Neural cell (in vitro differentiated cells): ENCODE measurements at regions not wholly inside any gene's neighbourhood (a gene's known extent, or its start where the extent isn't known, plus 50 kb on each side); places are given as distances from the start of the nearest gene placed in this dataset.

Source experiments
- H2AFZ ChIP-seq: fragments of 200-600, 300-800 bp; sonication (generic), shearing (Covaris generic); 2 replicates; pipeline ENCODE4 v1.6.0; 2014; ENCODE audit warnings: low read depth, mild to moderate bottlenecking, antibody characterized with exemption, low read length, moderate library complexity
- H3F3A ChIP-seq: fragments of 200-600 bp; shearing (Covaris generic); 2 replicates; pipeline ENCODE4 v1.6.1; 2016; ENCODE audit warnings: mild to moderate bottlenecking, moderate library complexity, mixed read lengths, antibody characterized with exemption, low read length; ENCODE audit not compliant: insufficient read depth, poor library complexity, severe bottlenecking
- H3K27ac ChIP-seq: fragments of 200-600, 300-800 bp; sonication (generic), shearing (Covaris generic); 2 replicates; pipeline ENCODE4 v1.5.1; 2014; ENCODE audit warnings: mild to moderate bottlenecking, low read length, moderate library complexity
- H3K27me3 ChIP-seq: fragments of 300-800, 200-600 bp; sonication (generic), shearing (Covaris generic); 2 replicates; pipeline ENCODE4 v1.6.0; 2014; ENCODE audit warnings: mild to moderate bottlenecking, low read depth, low read length, moderate library complexity; ENCODE audit not compliant: insufficient read depth
- H3K36me3 ChIP-seq: fragments of 300-800, 200-600 bp; sonication (generic), shearing (Covaris generic); 2 replicates; pipeline ENCODE4 v1.5.1; 2014; ENCODE audit warnings: mild to moderate bottlenecking, antibody characterized with exemption, low read length, moderate library complexity; ENCODE audit not compliant: insufficient read depth
- H3K4me2 ChIP-seq: fragments of 300-800, 200-600 bp; sonication (generic), shearing (Covaris generic); 2 replicates; pipeline ENCODE4 v1.6.0; 2014; ENCODE audit warnings: mild to moderate bottlenecking, low read length
- H3K4me3 ChIP-seq: fragments of 300-800, 200-600 bp; sonication (generic), shearing (Covaris generic); 2 replicates; pipeline ENCODE4 v1.5.1; 2014; ENCODE audit warnings: mild to moderate bottlenecking, low read length, moderate library complexity
- H3K79me2 ChIP-seq: fragments of 200-600 bp; shearing (Covaris generic); replicated peaks from 2 replicates; pipeline ENCODE4 v1.6.0; 2014; ENCODE audit warnings: mild to moderate bottlenecking, low read length, moderate library complexity; ENCODE audit not compliant: insufficient read depth
- H3K9ac ChIP-seq: fragments of 300-800, 200-600 bp; sonication (generic), shearing (Covaris generic); 2 replicates; pipeline ENCODE4 v1.6.1; 2016; ENCODE audit warnings: mild to moderate bottlenecking, low read length, mixed read lengths
- H3K9me2 ChIP-seq: fragments of 200-600 bp; shearing (Covaris generic); 2 replicates; pipeline ENCODE4 v1.6.1; 2016; ENCODE audit warnings: mild to moderate bottlenecking, low read length, mixed read lengths; ENCODE audit not compliant: insufficient read depth
- H3K9me3 ChIP-seq: fragments of 200-600, 300-800 bp; sonication (generic), shearing (Covaris generic); 2 replicates; pipeline ENCODE4 v1.6.1; 2016; ENCODE audit warnings: mild to moderate bottlenecking, mixed run types, low read length, moderate library complexity, mixed read lengths
- H4K20me1 ChIP-seq: fragments of 200-600 bp; shearing (Covaris generic); 2 replicates; pipeline ENCODE4 v1.6.1; 2016; ENCODE audit warnings: mild to moderate bottlenecking, mixed run types; ENCODE audit not compliant: insufficient read depth
- EP300 ChIP-seq: fragments of 450-650 bp; conservative IDR thresholded peaks from 2 replicates; pipeline ENCODE4 v1.6.1; 2014; ENCODE audit warnings: antibody characterized with exemption, mild to moderate bottlenecking, moderate library complexity; ENCODE audit not compliant: poor library complexity, severe bottlenecking
- EZH2 ChIP-seq: fragments of 200-600, 300-800 bp; shearing (Covaris generic), sonication (generic); IDR thresholded peaks from 2 replicates; pipeline ENCODE4 v1.6.1; 2014; ENCODE audit warnings: antibody characterized with exemption, low read length, borderline replicate concordance, mild to moderate bottlenecking; ENCODE audit not compliant: insufficient read depth, poor library complexity, severe bottlenecking
- MXI1 ChIP-seq: fragments of 450-650 bp; conservative IDR thresholded peaks from 2 replicates; pipeline ENCODE4 v1.6.1; 2014; ENCODE audit warnings: antibody characterized with exemption, mild to moderate bottlenecking; ENCODE audit not compliant: poor library complexity, severe bottlenecking
- POLR2AphosphoS5 ChIP-seq: IDR thresholded peaks from 2 replicates; pipeline ENCODE4 v1.6.1; 2012
- RAD21 ChIP-seq: fragments of 450-650 bp; conservative IDR thresholded peaks from 2 replicates; pipeline ENCODE4 v1.6.1; 2014; ENCODE audit warnings: antibody characterized with exemption, mild to moderate bottlenecking, moderate library complexity
- SMC3 ChIP-seq: fragments of 450-650 bp; conservative IDR thresholded peaks from 2 replicates; pipeline ENCODE4 v1.6.1; 2014; ENCODE audit warnings: antibody characterized with exemption, mild to moderate bottlenecking, moderate library complexity; ENCODE audit not compliant: poor library complexity
- TAF1 ChIP-seq: IDR thresholded peaks from 2 replicates; pipeline ENCODE4 v1.6.1; 2012; ENCODE audit warnings: low read depth
- TF ChIP-seq, protein P1 (sequence below): IDR thresholded peaks from 2 replicates; pipeline ENCODE4 v1.6.1; 2012; ENCODE audit warnings: borderline replicate concordance
- TF ChIP-seq, protein P2 (sequence below): fragments of 450-650 bp; IDR thresholded peaks from 2 replicates; pipeline ENCODE4 v1.5.1; 2014; ENCODE audit warnings: antibody characterized with exemption, mild to moderate bottlenecking, moderate library complexity; ENCODE audit not compliant: poor library complexity, severe bottlenecking

DNA sequence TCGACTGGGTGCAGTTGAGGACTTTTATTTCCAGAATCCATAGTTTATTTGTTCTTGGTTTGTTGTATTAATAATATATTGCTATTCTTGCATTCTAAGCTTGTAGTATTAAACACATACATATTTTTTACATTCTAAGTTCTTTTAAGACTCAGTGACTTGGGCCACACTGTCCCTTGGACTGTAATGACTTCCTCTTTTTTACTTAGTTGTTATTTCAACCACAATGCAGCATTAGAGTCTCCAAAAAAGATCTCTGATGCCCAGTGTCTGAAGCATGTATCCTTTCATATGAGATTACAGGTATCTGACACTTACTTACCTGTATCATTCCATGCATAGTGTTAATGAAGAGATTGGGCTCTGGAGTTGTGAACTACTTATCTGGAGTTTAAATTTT lies 864.9 kb upstream of the PCDH20 start:
- Histone ChIP-seq H2AFZ (no peak overlapping the region), H4K20me1 (no peaks in the 10 kb centered on the region), H3K27me3 (no peaks in the 10 kb centered on the region), H3K4me2 (no peak overlapping the region), H3K4me3 (no peak overlapping the region), H3K36me3 (no peaks in the 10 kb centered on the region), H3K9me3 (no peaks in the 10 kb centered on the region), H3K9ac (no peak overlapping the region), H3K9me2 (no peaks in the 10 kb centered on the region), H3K79me2 (no peaks in the 10 kb centered on the region), H3F3A (no peaks in the 10 kb centered on the region), H3K27ac (no peak overlapping the region)
- no peak for TF ChIP-seq EZH2

DNA sequence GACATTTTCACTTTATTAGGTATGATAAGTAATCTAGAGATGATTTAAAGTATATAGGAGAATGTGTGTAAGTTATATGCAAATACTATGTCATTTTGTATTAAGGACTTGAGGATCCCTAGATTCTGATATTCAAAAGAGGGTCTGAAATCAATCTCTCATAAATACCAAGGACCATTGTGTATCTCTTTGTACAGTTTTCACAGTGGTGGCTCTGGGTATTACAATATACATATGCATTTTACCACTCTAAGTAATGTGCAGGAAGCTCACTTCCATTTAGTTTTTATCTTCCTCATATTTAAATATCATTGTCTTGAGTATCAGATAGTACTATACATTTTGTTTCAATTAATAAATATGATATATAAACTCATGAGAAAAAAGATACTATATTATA lies 862.6 kb upstream of the PCDH20 start:
- Histone ChIP-seq H4K20me1 (no peaks in the 10 kb centered on the region), H3K36me3 (no peaks in the 10 kb centered on the region), H3K79me2 (no peaks in the 10 kb centered on the region), H3K4me2 (no peak overlapping the region), H3K27ac (no peak overlapping the region), H3K27me3 (no peaks in the 10 kb centered on the region), H3K9me2 (no peaks in the 10 kb centered on the region), H3K9ac (no peak overlapping the region), H2AFZ (no peak overlapping the region), H3K9me3 (no peaks in the 10 kb centered on the region), H3K4me3 (no peak overlapping the region), H3F3A (no peaks in the 10 kb centered on the region)
- no peak for TF ChIP-seq SMC3
- no peak for TF ChIP-seq POLR2AphosphoS5
- TF ChIP-seq, protein P1, sequence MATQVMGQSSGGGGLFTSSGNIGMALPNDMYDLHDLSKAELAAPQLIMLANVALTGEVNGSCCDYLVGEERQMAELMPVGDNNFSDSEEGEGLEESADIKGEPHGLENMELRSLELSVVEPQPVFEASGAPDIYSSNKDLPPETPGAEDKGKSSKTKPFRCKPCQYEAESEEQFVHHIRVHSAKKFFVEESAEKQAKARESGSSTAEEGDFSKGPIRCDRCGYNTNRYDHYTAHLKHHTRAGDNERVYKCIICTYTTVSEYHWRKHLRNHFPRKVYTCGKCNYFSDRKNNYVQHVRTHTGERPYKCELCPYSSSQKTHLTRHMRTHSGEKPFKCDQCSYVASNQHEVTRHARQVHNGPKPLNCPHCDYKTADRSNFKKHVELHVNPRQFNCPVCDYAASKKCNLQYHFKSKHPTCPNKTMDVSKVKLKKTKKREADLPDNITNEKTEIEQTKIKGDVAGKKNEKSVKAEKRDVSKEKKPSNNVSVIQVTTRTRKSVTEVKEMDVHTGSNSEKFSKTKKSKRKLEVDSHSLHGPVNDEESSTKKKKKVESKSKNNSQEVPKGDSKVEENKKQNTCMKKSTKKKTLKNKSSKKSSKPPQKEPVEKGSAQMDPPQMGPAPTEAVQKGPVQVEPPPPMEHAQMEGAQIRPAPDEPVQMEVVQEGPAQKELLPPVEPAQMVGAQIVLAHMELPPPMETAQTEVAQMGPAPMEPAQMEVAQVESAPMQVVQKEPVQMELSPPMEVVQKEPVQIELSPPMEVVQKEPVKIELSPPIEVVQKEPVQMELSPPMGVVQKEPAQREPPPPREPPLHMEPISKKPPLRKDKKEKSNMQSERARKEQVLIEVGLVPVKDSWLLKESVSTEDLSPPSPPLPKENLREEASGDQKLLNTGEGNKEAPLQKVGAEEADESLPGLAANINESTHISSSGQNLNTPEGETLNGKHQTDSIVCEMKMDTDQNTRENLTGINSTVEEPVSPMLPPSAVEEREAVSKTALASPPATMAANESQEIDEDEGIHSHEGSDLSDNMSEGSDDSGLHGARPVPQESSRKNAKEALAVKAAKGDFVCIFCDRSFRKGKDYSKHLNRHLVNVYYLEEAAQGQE: no peak
- TF ChIP-seq, protein P2, sequence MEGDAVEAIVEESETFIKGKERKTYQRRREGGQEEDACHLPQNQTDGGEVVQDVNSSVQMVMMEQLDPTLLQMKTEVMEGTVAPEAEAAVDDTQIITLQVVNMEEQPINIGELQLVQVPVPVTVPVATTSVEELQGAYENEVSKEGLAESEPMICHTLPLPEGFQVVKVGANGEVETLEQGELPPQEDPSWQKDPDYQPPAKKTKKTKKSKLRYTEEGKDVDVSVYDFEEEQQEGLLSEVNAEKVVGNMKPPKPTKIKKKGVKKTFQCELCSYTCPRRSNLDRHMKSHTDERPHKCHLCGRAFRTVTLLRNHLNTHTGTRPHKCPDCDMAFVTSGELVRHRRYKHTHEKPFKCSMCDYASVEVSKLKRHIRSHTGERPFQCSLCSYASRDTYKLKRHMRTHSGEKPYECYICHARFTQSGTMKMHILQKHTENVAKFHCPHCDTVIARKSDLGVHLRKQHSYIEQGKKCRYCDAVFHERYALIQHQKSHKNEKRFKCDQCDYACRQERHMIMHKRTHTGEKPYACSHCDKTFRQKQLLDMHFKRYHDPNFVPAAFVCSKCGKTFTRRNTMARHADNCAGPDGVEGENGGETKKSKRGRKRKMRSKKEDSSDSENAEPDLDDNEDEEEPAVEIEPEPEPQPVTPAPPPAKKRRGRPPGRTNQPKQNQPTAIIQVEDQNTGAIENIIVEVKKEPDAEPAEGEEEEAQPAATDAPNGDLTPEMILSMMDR: no peak
- no peak for TF ChIP-seq TAF1

DNA sequence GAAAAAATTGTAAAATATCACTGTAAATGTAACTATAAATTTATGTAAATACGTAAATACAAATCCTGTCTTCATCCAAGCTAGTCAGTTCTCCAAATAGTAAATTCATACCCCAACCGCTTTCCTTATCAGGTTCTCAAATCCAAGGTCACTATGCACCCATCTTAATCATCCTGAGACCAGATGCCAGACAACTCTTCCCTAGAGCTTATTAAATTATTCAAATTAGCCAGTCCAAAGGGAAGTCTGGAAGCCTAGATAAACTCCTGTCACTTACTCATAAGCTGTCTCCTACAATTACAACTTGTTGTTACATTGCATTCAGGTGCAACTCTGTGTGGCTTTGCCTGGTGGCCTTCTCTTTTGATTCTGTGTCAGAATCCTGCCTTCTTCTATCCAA lies 836.1 kb upstream of the PCDH20 start:
- no peaks in the 10 kb centered on the region for H4K20me1 ChIP-seq
- no peak overlapping the region for H2AFZ ChIP-seq
- no peak overlapping the region for H3K9ac ChIP-seq
- H3F3A ChIP-seq: no peaks in the 10 kb centered on the region
- no peaks in the 10 kb centered on the region for H3K9me3 ChIP-seq
- no peaks in the 10 kb centered on the region for H3K27me3 ChIP-seq
- H3K36me3 ChIP-seq: no peaks in the 10 kb centered on the region
- no peaks in the 10 kb centered on the region for H3K9me2 ChIP-seq
- TF ChIP-seq MXI1: no peak
- TF ChIP-seq, protein P2: no peak
- no peak for TF ChIP-seq EP300
- no peak for TF ChIP-seq RAD21
- no peak for TF ChIP-seq POLR2AphosphoS5
- no peak for TF ChIP-seq TAF1
- TF ChIP-seq SMC3: no peak
- TF ChIP-seq, protein P1: no peak
- TF ChIP-seq EZH2: no peak
- H3K27ac ChIP-seq: no peak overlapping the region
- H3K79me2 ChIP-seq: no peaks in the 10 kb centered on the region
- no peak overlapping the region for H3K4me3 ChIP-seq
- H3K4me2 ChIP-seq: no peak overlapping the region
